GM19025 (cell line): ENCODE measurements at regions not wholly inside any gene's neighbourhood (a gene's known extent, or its start where the extent isn't known, plus 50 kb on each side); places are given as distances from the start of the nearest gene placed in this dataset.

Source experiments
- ATAC-seq: cut with Tn5 transposase; IDR thresholded peaks from one replicate; pipeline ENCODE4 v1.9.1; 2021; ENCODE audit warnings: mild to moderate bottlenecking, low read depth, moderate library complexity; ENCODE audit not compliant: unreplicated experiment

- ATAC-seq = no peak
Measured at GRCh38 chr21:34192646-34193285, 119.4 kb downstream of the MRPS6 start.

GRCh38 chr21:34195335-34195734, 122.0 kb downstream of the MRPS6 start:
- no peak for ATAC-seq

GRCh38 chr21:34196996-34197395, 123.6 kb downstream of the MRPS6 start:
- no peak for ATAC-seq

GRCh38 chr21:34197561-34197960, 124.2 kb downstream of the MRPS6 start:
- ATAC-seq = no peak

- no peak for ATAC-seq
Measured at GRCh38 chr21:34198231-34199120, 125.1 kb downstream of the MRPS6 start.

- no peak for ATAC-seq
Measured at GRCh38 chr21:34199121-34199910, 125.9 kb downstream of the MRPS6 start.

GRCh38 chr21:34200288-34200905, 127.0 kb downstream of the MRPS6 start:
- no peak for ATAC-seq

GRCh38 chr21:34201001-34201400, 127.6 kb downstream of the MRPS6 start:
- ATAC-seq = no peak

- ATAC-seq = no peak
Measured at GRCh38 chr21:34201481-34201858, 128.1 kb downstream of the MRPS6 start.

- ATAC-seq = no peak
Measured at GRCh38 chr21:34202553-34203372, 129.4 kb downstream of the MRPS6 start.

- ATAC-seq = no peak
Measured at GRCh38 chr21:34203851-34204420, 130.6 kb downstream of the MRPS6 start.

- no peak for ATAC-seq
Measured at GRCh38 chr21:34204481-34205439, 131.4 kb downstream of the MRPS6 start.

- ATAC-seq = no peak
Measured at GRCh38 chr21:34205811-34206571, 132.6 kb downstream of the MRPS6 start.

- no peak for ATAC-seq
Measured at GRCh38 chr21:34213959-34214358, 140.6 kb downstream of the MRPS6 start.

GRCh38 chr21:34215501-34215900, 142.1 kb downstream of the MRPS6 start:
- ATAC-seq = no peak

GRCh38 chr21:34215911-34216717, 142.7 kb downstream of the MRPS6 start:
- ATAC-seq = no peak

GRCh38 chr21:34216718-34217032, 143.3 kb downstream of the MRPS6 start:
- ATAC-seq = no peak
